MCF 10A (cell line): ENCODE measurements at regions not wholly inside any gene's neighbourhood (a gene's known extent, or its start where the extent isn't known, plus 50 kb on each side); places are given as distances from the start of the nearest gene placed in this dataset.

Source experiments
- BruUV-seq: library from RNA; stranded (reverse); fragments of 400-500 nt; replicated peaks from 2 replicates; lab custom pipeline; 2021; lab: Mats Ljungman, UMichigan
- CTCF ChIA-PET: fragments of 300-600 bp; sonication (Branson Sonifier 250); formaldehyde crosslinking; extraction: SDS; loops from one replicate; lab custom pipeline; 2021; ENCODE audit warnings: antibody characterized with exemption, inconsistent platforms; lab: Yijun Ruan, JAX
- POLR2A ChIA-PET: fragments of 300-600, 350-650 bp; sonication (Branson Sonifier 250); formaldehyde crosslinking; extraction: SDS; loops from one replicate; lab custom pipeline; 2020; ENCODE audit warnings: antibody characterized with exemption, inconsistent platforms; lab: Yijun Ruan, JAX
- DNase-seq: peaks from one replicate; pipeline ENCODE4 v3.0.0-alpha.2; 2018; ENCODE audit not compliant: unreplicated experiment
- H3K27ac Mint-ChIP-seq: one replicate; pipeline ENCODE4 v1.8.0; 2022; ENCODE audit warnings: mild to moderate bottlenecking, low read depth, mixed read lengths; ENCODE audit not compliant: unreplicated experiment
- H3K27me3 Mint-ChIP-seq: one replicate; pipeline ENCODE4 v1.8.0; 2022; ENCODE audit warnings: mixed read lengths; ENCODE audit not compliant: insufficient read depth, unreplicated experiment
- H3K36me3 Mint-ChIP-seq: one replicate; pipeline ENCODE4 v1.8.0; 2022; ENCODE audit warnings: mild to moderate bottlenecking, moderate library complexity, mixed read lengths; ENCODE audit not compliant: insufficient read depth, unreplicated experiment
- H3K4me1 Mint-ChIP-seq: one replicate; pipeline ENCODE4 v1.8.0; 2022; ENCODE audit warnings: mixed read lengths; ENCODE audit not compliant: insufficient read depth, unreplicated experiment
- H3K4me3 Mint-ChIP-seq: one replicate; pipeline ENCODE4 v1.8.0; 2022; ENCODE audit warnings: mild to moderate bottlenecking, moderate library complexity, mixed read lengths; ENCODE audit not compliant: unreplicated experiment
- H3K9me3 Mint-ChIP-seq: one replicate; pipeline ENCODE4 v1.8.0; 2022; ENCODE audit warnings: mixed read lengths; ENCODE audit not compliant: unreplicated experiment
- CTCF ChIP-seq: fragments of 200-600 bp; IDR thresholded peaks from one replicate; pipeline ENCODE4 v1.8.0; 2022; ENCODE audit warnings: antibody characterized with exemption, mild to moderate bottlenecking; ENCODE audit not compliant: unreplicated experiment
- intact Hi-C: fragments of 100-400 bp; cut with micrococcal nuclease; formaldehyde crosslinking; loops from 2 replicates; pipeline ENCODE4 v1.14.1; 2022

DNA sequence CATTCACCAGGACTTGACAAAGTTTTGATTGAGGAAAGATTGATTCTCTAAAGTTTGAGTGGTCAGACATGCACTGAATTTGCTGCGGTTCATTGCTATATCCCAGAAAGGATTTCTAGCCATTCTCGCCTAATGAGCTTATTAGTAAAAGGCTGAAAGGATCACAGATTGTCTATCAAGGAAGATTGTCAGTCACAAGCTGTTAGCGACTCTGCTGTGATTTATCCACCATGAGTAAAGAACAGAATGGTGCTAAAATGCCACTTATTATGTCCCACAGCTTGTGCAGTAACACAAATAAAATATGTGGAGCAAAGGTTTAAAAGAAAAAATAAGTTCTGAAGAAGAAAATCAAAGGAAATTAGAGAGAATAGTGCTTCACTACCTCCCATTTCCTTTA, 701.2 kb upstream of the CDH7 start:
- H3K36me3 Mint-ChIP-seq: no peaks in the 10 kb centered on the region

DNA sequence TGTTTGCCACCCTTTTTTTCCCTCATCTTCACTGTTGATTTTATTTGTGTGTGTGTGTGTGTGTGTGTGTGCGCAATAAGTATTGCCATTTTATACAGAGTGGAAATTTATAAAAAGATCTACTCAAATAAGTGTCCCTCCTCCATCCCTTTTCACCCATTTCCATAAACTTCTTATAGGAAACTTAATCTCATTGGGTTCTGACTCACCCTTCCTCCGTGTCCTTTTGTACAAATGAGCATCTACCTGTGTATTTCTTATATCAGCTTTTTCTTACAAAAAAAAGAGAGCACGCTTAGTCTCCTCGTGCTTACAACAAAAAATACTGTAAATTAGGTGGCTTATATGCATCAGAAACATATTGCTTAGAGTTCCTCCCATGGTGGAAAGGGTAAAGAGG, 711.2 kb upstream of the CDH7 start:
- Mint-ChIP-seq H3K36me3 (no peaks in the 10 kb centered on the region), H3K27me3 (peaks cover 67% of the 10 kb centered on the region), H3K4me1 (no peaks in the 10 kb centered on the region), H3K9me3 (no peaks in the 10 kb centered on the region), H3K4me3 (no peak overlapping the region), H3K27ac (no peak overlapping the region)
- TF ChIP-seq CTCF: no peak
- ChIA-PET POLR2A (interaction anchor here (1.7 kb wide), 1 partner anchor 10 kb away, joined by 5 read pairs; no protein-coding TSS in a partner anchor), CTCF (interaction anchor here (0.6 kb wide), 1 partner anchor 41 kb away, joined by 3 read pairs; no protein-coding TSS in a partner anchor)
- DNase-seq: no peak
- BruUV-seq: no TSS peak
- intact Hi-C loops: no loop called here

More for the DNA sequence above, 701.2 kb upstream of the CDH7 start:
- BruUV-seq: no TSS peak
- peaks cover 90% of the 10 kb centered on the region for H3K27me3 Mint-ChIP-seq
- H3K27ac Mint-ChIP-seq: no peak overlapping the region
- no peaks in the 10 kb centered on the region for H3K4me1 Mint-ChIP-seq
- ChIA-PET POLR2A (interaction anchor here (1.0 kb wide), 1 partner anchor 11 kb away, joined by 5 read pairs; no protein-coding TSS in a partner anchor), CTCF (interaction anchor here (0.6 kb wide), 1 partner anchor 12 kb away, joined by 4 read pairs; no protein-coding TSS in a partner anchor)
- no peak overlapping the region for H3K4me3 Mint-ChIP-seq
- H3K9me3 Mint-ChIP-seq: no peaks in the 10 kb centered on the region
- intact Hi-C loops: no loop called here
- DNase-seq: no peak
- no peak for TF ChIP-seq CTCF

GRCh38 chr18:65035701-65036100, 715.1 kb upstream of the CDH7 start:
- intact Hi-C loops: no loop called here
- no peak for DNase-seq
- CTCF ChIA-PET: interaction anchor here (0.6 kb wide), 1 partner anchor 1057 kb away, joined by 3 read pairs; no protein-coding TSS in a partner anchor
- Mint-ChIP-seq H3K4me1 (no peaks in the 10 kb centered on the region), H3K9me3 (no peaks in the 10 kb centered on the region), H3K36me3 (no peaks in the 10 kb centered on the region), H3K27ac (no peak overlapping the region), H3K4me3 (no peak overlapping the region), H3K27me3 (peaks cover 56% of the 10 kb centered on the region)
- POLR2A ChIA-PET: no interaction called here
- TF ChIP-seq CTCF: no peak
- BruUV-seq: no TSS peak

GRCh38 chr18:65025756-65026155, 725.1 kb upstream of the CDH7 start:
- H3K4me1 Mint-ChIP-seq: no peaks in the 10 kb centered on the region
- no peaks in the 10 kb centered on the region for H3K9me3 Mint-ChIP-seq
- ChIA-PET POLR2A (no interaction called here), CTCF (no interaction called here)
- intact Hi-C loops: no loop called here
- no peak overlapping the region for H3K27ac Mint-ChIP-seq
- H3K27me3 Mint-ChIP-seq: peaks cover 11% of the 10 kb centered on the region
- no peak overlapping the region for H3K4me3 Mint-ChIP-seq
- H3K36me3 Mint-ChIP-seq: no peaks in the 10 kb centered on the region
- DNase-seq: no peak
- no peak for TF ChIP-seq CTCF
- no TSS peak for BruUV-seq
